Activated CD4-positive, CD25-positive, alpha-beta regulatory T cell treated with anti-CD3 and anti-CD28 coated beads, Interleukin-2, amount 50 U/mL, for 72 hours (primary cell): ENCODE measurements at regions not wholly inside any gene's neighbourhood (a gene's known extent, or its start where the extent isn't known, plus 50 kb on each side); places are given as distances from the start of the nearest gene placed in this dataset.
"Not testable (repeated sequence)": the region's sequence is repeated elsewhere in the genome, so short reads cannot be mapped to it uniquely, and the experiment has no call there.

Experiments used
- DNase-seq: peaks from one replicate; pipeline ENCODE4 v3.0.0; 2021

DNA sequence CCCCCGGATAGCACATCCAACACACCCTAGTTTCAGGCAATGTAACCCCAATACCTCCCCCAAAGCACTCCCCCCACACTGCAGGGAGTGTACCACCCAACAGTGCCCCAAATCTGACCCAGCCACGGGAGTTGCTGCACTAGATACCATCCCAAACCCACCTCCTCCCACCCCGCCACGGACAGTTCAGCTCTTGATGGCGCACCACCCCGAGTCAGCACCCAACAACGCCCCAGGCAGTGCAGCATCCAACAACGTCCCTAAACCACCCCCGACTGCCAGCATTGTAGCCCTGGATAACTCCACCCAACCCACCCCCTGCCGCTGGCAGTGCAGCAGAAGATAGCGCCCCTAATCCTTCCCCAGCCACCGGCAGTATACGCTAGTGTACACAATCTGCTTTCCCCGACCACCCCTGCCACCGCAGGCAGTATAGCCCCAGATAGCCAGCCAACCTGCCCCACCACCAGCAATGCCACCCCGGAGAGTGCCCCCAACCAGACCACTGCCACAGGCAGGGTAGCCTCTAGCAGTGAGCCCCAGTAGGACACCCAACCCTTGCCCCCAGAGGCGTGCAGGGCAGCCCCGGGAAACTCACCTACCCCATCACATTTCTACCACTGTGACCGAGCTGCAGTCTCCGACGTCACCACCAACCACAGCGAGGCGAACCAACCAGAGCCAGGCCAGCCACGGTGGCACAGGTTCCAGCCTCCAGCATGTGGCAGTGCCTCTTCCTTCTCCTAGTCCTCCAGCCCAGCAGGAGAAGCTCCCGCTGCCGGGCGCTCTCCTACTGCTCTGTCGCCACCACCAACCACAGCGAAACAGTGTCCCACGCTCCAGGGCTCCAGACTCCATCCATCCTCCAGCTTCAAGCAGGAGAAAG is 178.1 kb downstream of the POTEB3 start:
- no peak for DNase-seq

DNA sequence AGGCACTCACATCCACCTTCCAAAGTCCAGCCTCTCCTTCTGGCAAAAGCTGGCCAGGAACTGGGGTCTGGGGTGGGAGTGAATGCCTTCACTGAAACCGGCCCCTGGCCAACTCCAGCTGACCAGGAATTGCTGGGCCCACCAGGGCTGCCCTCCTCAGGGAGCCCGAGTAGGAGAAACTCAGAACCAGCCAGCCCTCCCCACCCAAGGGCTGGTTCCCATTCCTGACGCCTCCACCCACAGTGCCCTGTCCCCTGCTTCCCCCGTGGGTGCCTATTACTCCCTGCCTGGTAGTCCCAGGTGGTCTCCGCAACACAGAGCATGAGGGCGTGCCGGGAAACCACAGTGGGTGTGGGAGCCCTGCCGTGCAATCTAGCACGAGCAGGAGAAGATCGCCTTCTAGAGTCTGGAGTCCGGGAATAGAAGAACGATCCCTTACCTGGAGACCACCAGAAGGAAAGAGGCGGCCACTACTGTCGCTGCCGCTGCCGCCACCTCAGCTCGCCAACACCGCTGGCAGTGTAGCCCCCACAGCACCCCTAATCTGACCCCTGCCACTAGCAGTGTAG is 178.8 kb downstream of the POTEB3 start:
- DNase-seq: no peak

DNA sequence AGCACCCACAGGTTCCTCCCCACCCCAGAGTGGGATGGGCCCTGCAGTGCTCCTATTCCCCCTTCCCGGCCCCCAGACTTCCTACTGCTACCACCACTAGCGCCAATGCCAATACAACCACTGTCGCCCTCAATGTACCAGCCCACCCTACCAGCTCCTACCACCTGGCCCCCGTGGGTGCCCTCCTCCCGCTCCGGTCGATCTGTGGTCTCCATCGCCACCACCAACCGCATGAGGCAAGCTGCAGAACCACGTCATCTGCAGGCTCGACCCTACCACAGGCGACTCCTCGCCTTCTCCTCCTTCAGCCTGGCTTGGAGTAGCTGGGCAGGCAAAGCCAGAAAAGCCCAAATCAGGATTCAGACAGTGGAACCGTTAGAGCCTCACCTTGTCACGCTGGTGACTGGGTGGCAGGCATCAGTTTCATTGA is 179.3 kb downstream of the POTEB3 start:
- DNase-seq: no peak

DNA sequence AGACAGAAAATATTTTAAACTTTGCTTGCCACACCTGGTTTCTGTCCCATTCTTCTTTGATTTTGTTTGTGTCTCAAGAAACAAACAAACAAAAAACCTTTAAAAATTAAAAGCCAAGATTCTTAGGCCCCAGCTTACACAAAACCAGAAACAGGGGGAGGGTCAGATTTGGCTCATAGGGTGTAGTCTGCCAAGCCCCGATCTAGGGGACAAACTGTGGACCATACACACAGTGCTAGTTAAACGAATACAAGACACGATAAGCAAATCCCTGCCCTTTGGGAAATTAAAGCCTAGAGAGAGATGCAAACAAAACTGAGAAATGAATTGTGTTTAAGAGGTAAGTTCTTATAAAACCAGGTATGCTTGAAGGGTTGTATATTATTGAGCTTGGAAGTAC is 181.7 kb downstream of the POTEB3 start:
- DNase-seq: not testable (repeated sequence)

DNA sequence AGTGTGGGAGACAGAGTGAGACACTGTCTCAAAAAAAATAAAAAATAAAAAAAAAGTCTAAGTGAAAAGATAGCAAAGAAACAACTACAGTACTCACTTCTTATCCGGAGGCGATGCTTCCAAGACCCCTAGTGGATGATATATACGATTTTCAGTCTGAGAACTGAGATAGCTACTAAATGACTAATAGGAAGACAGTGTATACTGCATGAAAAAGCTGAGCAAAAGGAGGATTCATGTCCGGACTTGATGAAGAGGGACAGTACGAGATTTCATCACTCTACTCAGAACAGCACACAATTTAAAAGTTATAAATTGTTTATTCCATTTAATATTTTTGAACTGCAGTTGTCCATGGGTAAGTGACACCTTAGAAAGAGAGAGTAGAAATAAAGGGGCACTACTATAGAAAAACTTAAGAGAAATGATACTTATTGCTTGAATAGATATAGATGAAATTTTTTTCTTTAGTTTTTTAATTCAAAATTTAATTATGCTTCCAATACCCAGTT is 190.7 kb downstream of the POTEB3 start:
- not testable (repeated sequence) for DNase-seq
